ENCODE measurements at regions not wholly inside any gene's neighbourhood (a gene's known extent, or its start where the extent isn't known, plus 50 kb on each side); places are given as distances from the start of the nearest gene placed in this dataset.

- ATAC-seq (ENCODE audit: low FRiP score in 2 of 2): no peak
- no peaks in the 10 kb centered on the region for H3K27me3 ChIP-seq
- WGBS, 2 donors: 90 to 93% methylated on average over 12 of the region's 12 CpGs
Measured at GRCh38 chr5:173501922-173502321, 114.5 kb downstream of the BOD1 start.

GRCh38 chr5:173501271-173501670 lies 115.2 kb downstream of the BOD1 start:
- Histone ChIP-seq H3K36me3 (no peaks in the 10 kb centered on the region), H3K9me3 (peaks cover 0 to 7% (median 3%) of the 10 kb centered on the region in 4 donors), H3K4me1 (no peaks in the 10 kb centered on the region), H3K4me3 (no peak overlapping the region), H3K27ac (no peak overlapping the region), H3K27me3 (no peaks in the 10 kb centered on the region)
- TF ChIP-seq POLR2AphosphoS5 (IDR thresholded peaks at IDR 0.05): no peak
- no peak for TF ChIP-seq EP300 (IDR thresholded peaks at IDR 0.05)
- TF ChIP-seq POLR2A (IDR thresholded peaks at IDR 0.05): no peak
- no peak for TF ChIP-seq CTCF (IDR thresholded peaks at IDR 0.05)
- DNase-seq (no peak), ATAC-seq (ENCODE audit: low FRiP score in 2 of 2) (no peak)
- 64 to 83% methylated on average over 5 to 8 of the region's 8 CpGs for WGBS, 2 donors

More at GRCh38 chr5:173501922-173502321, 114.5 kb downstream of the BOD1 start:
- Histone ChIP-seq H3K4me3 (no peak overlapping the region), H3K4me1 (no peaks in the 10 kb centered on the region), H3K36me3 (no peaks in the 10 kb centered on the region), H3K27ac (no peak overlapping the region), H3K9me3 (peaks cover 0 to 7% (median 3%) of the 10 kb centered on the region in 4 donors)
- TF ChIP-seq POLR2AphosphoS5 (IDR thresholded peaks at IDR 0.05): no peak
- no peak for TF ChIP-seq CTCF (IDR thresholded peaks at IDR 0.05)
- no peak for TF ChIP-seq EP300 (IDR thresholded peaks at IDR 0.05)
- TF ChIP-seq POLR2A (IDR thresholded peaks at IDR 0.05): no peak
- no peak for DNase-seq

GRCh38 chr5:173500213-173500560 lies 116.3 kb downstream of the BOD1 start:
- DNase-seq (no peak), ATAC-seq (ENCODE audit: low FRiP score in 2 of 2) (no peak)
- H3K27me3 ChIP-seq: no peaks in the 10 kb centered on the region
- H3K4me1 ChIP-seq: no peaks in the 10 kb centered on the region
- no peak overlapping the region for H3K27ac ChIP-seq
- TF ChIP-seq CTCF (IDR thresholded peaks at IDR 0.05): no peak
- TF ChIP-seq EP300 (IDR thresholded peaks at IDR 0.05): no peak
- no peak for TF ChIP-seq POLR2A (IDR thresholded peaks at IDR 0.05)
- TF ChIP-seq POLR2AphosphoS5 (IDR thresholded peaks at IDR 0.05): no peak
- no peak overlapping the region for H3K4me3 ChIP-seq
- H3K36me3 ChIP-seq: no peaks in the 10 kb centered on the region
- 92% methylated on average over 6 of the region's 6 CpGs for WGBS, 2 donors
- peaks cover 0 to 3% (median 0%) of the 10 kb centered on the region in 4 donors for H3K9me3 ChIP-seq

- no peak for TF ChIP-seq EP300 (IDR thresholded peaks at IDR 0.05)
- no peak for TF ChIP-seq POLR2AphosphoS5 (IDR thresholded peaks at IDR 0.05)
- no peak for TF ChIP-seq POLR2A (IDR thresholded peaks at IDR 0.05)
- TF ChIP-seq CTCF (IDR thresholded peaks at IDR 0.05): no peak
- Histone ChIP-seq H3K27me3 (no peaks in the 10 kb centered on the region), H3K27ac (no peak overlapping the region), H3K36me3 (no peaks in the 10 kb centered on the region), H3K4me3 (no peak overlapping the region), H3K4me1 (no peaks in the 10 kb centered on the region), H3K9me3 (no peaks in the 10 kb centered on the region)
- ATAC-seq (ENCODE audit: low FRiP score in 2 of 2): no peak
- WGBS, 2 donors: 87 to 89% methylated on average over 6 to 14 of the region's 14 CpGs
- DNase-seq: peak in 1 of 2 donors; percentile 45
Measured at GRCh38 chr5:173499471-173500212, 116.8 kb downstream of the BOD1 start.
